ENCODE measurements at regions not wholly inside any gene's neighbourhood (a gene's known extent, or its start where the extent isn't known, plus 50 kb on each side); places are given as distances from the start of the nearest gene placed in this dataset.

GRCh38 chr3:117234331-117234730 lies 524.8 kb downstream of the TUSC7 start:
- TF ChIP-seq REST (IDR thresholded peaks at IDR 0.05; ENCODE audit: insufficient read depth in 1 of 2, low read depth in 2 of 2, low read length in 2 of 2) (no peak), TAF1 (IDR thresholded peaks at IDR 0.05; ENCODE audit: borderline replicate concordance, insufficient read depth, low read length) (no peak)

All from PFSK-1 (cell line).